ENCODE measurements at regions not wholly inside any gene's neighbourhood (a gene's known extent, or its start where the extent isn't known, plus 50 kb on each side); places are given as distances from the start of the nearest gene placed in this dataset.

- Histone ChIP-seq H3K27ac (ENCODE audit: low read depth, low read length, poor library complexity, severe bottlenecking) (no peak overlapping the region), H3K4me2 (ENCODE audit: low read length) (no peak overlapping the region), H3K36me3 (ENCODE audit: insufficient read depth, low read length) (no peaks in the 10 kb centered on the region), H3K79me2 (ENCODE audit: insufficient read depth, low read depth, low read length) (no peaks in the 10 kb centered on the region), H4K20me1 (ENCODE audit: insufficient read depth, low read length) (no peaks in the 10 kb centered on the region), H2AFZ (ENCODE audit: low read length) (no peak overlapping the region), H3K9me2 (ENCODE audit: insufficient read depth, low read length) (no peaks in the 10 kb centered on the region), H3K4me3 (ENCODE audit: low read depth, low read length, poor library complexity, severe bottlenecking) (no peak overlapping the region), H3K9me3 (ENCODE audit: low read length) (no peaks in the 10 kb centered on the region), H3K4me1 (ENCODE audit: insufficient read depth, low read length, poor library complexity, severe bottlenecking) (no peaks in the 10 kb centered on the region)
- no peak for TF ChIP-seq EZH2phosphoT487 (IDR thresholded peaks at IDR 0.05; ENCODE audit: borderline replicate concordance, low read depth, low read length)
- TF ChIP-seq CTCF (conservative IDR thresholded peaks at IDR 0.05; ENCODE audit: low read length), result no peak
- POLR2A ChIA-PET, result no interaction called here
- no peak for DNase-seq (ENCODE audit: low spot score)
- CTCF ChIA-PET (ENCODE audit: unreplicated experiment), result no interaction called here
- intact Hi-C loops (cut with micrococcal nuclease; ENCODE audit: unreplicated experiment), result no loop called here
- BruUV-seq (replicated peaks), result no TSS peak
Measured at GRCh38 chr9:96022445-96023051, 147.1 kb downstream of the ERCC6L2 start.

GRCh38 chr9:96021551-96022444 is 146.3 kb downstream of the ERCC6L2 start:
- CTCF ChIA-PET (ENCODE audit: unreplicated experiment), result no interaction called here
- Histone ChIP-seq H3K27ac (ENCODE audit: low read depth, low read length, poor library complexity, severe bottlenecking) (no peak overlapping the region), H3K36me3 (ENCODE audit: insufficient read depth, low read length) (no peaks in the 10 kb centered on the region), H3K9me3 (ENCODE audit: low read length) (no peaks in the 10 kb centered on the region), H3K4me1 (ENCODE audit: insufficient read depth, low read length, poor library complexity, severe bottlenecking) (no peaks in the 10 kb centered on the region), H3K4me2 (ENCODE audit: low read length) (no peak overlapping the region), H3K79me2 (ENCODE audit: insufficient read depth, low read depth, low read length) (no peaks in the 10 kb centered on the region), H3K4me3 (ENCODE audit: low read depth, low read length, poor library complexity, severe bottlenecking) (no peak overlapping the region), H4K20me1 (ENCODE audit: insufficient read depth, low read length) (no peaks in the 10 kb centered on the region), H2AFZ (ENCODE audit: low read length) (no peak overlapping the region), H3K9me2 (ENCODE audit: insufficient read depth, low read length) (no peaks in the 10 kb centered on the region)
- POLR2A ChIA-PET, result no interaction called here
- BruUV-seq (replicated peaks), result no TSS peak
- intact Hi-C loops (cut with micrococcal nuclease; ENCODE audit: unreplicated experiment), result no loop called here
- DNase-seq (ENCODE audit: low spot score), result no peak
- TF ChIP-seq EZH2phosphoT487 (IDR thresholded peaks at IDR 0.05; ENCODE audit: borderline replicate concordance, low read depth, low read length) (no peak), CTCF (conservative IDR thresholded peaks at IDR 0.05; ENCODE audit: low read length) (no peak)
